ENCODE measurements at regions not wholly inside any gene's neighbourhood (a gene's known extent, or its start where the extent isn't known, plus 50 kb on each side); places are given as distances from the start of the nearest gene placed in this dataset.

DNA sequence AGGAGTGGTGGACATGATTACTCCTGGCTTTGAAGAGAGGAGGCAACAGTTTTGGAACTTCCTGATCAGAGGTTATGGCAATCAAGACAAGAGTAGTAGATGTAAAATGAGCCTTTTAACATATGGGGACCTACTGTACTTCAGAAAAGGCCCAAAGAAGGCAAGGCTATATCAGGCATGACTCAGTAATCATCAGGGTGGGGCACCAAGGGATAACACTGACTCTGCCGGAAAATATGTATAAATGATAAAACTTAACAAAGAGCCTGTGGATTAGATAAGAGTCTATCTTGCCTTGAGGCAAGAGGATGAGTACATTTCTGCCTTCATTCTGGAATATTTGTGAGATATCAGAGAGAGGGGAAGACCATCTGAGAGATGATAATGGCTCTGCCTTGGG lies 1389.9 kb upstream of the MAP3K7 start:
- H3K36me3 ChIP-seq (ENCODE audit: control insufficient read depth in 2 of 2, insufficient read depth in 2 of 2, low read length in 1 of 2) = no peaks in the 10 kb centered on the region
- no peak overlapping the region for H3K4me3 ChIP-seq
- no peak overlapping the region for H2AFZ ChIP-seq (ENCODE audit: control insufficient read depth, low read depth, low read length)
- whole genome bisulfite sequencing (ENCODE audit: insufficient coverage, insufficient replicate concordance, low lambda C conversion rate, missing lambda C conversion rate) = 88% methylated on average over 1 of the region's 1 CpG
- no peak for DNase-seq (ENCODE audit: low read depth, low spot score)
- H4K20me1 ChIP-seq (ENCODE audit: control insufficient read depth, insufficient read depth) = no peaks in the 10 kb centered on the region
- no peak overlapping the region for H3K4me2 ChIP-seq (ENCODE audit: control insufficient read depth, insufficient read depth)
- ChIA-PET CTCF (no interaction called here), RAD21 (ENCODE audit: unreplicated experiment) (no interaction called here), POLR2A (no interaction called here), SMC1A (ENCODE audit: uncharacterized antibody, unreplicated experiment) (no interaction called here)
- in situ Hi-C loops (cut with MboI) = no loop called here
- no peak overlapping the region for H3K9ac ChIP-seq (ENCODE audit: control insufficient read depth, insufficient read depth, low read length)
- no peaks in the 10 kb centered on the region for H3K27me3 ChIP-seq (replicated peaks in 1 of 2; ENCODE audit: control insufficient read depth in 2 of 2, insufficient read depth in 2 of 2, low read length in 1 of 2)
- intact Hi-C loops (cut with micrococcal nuclease; ENCODE audit: unreplicated experiment) = no loop called here
- BruUV-seq (replicated peaks) = no TSS peak
- no peak for FAIRE-seq
- ATAC-seq = no peak
- no peaks in the 10 kb centered on the region for H3K79me2 ChIP-seq (ENCODE audit: control insufficient read depth, insufficient read depth, low read length)
- H3K27ac ChIP-seq (ENCODE audit: control insufficient read depth, insufficient read depth) = no peak overlapping the region
- H3K9me3 ChIP-seq (replicated peaks; ENCODE audit: control insufficient read depth, insufficient read depth, low read length) = no peaks in the 10 kb centered on the region
- TF ChIP-seq BACH1 (IDR thresholded peaks at IDR 0.05; ENCODE audit: borderline replicate concordance) (no peak), SMC3 (IDR thresholded peaks at IDR 0.05; ENCODE audit: borderline replicate concordance, low read length) (no peak), RAD51 (IDR thresholded peaks at IDR 0.05) (no peak), HCFC1 (IDR thresholded peaks at IDR 0.05; ENCODE audit: low read length) (no peak), ZNF24 (IDR thresholded peaks at IDR 0.05) (no peak), NR2C1 (IDR thresholded peaks at IDR 0.05) (no peak), PKNOX1 (IDR thresholded peaks at IDR 0.05) (no peak), RFX5 (IDR thresholded peaks at IDR 0.05; ENCODE audit: low read depth, low read length) (no peak), HDAC6 (IDR thresholded peaks at IDR 0.05; ENCODE audit: unreplicated experiment) (no peak), STAT1 (conservative IDR thresholded peaks at IDR 0.05) (no peak), TARDBP (IDR thresholded peaks at IDR 0.05; ENCODE audit: borderline replicate concordance) (no peak), TAF1 (IDR thresholded peaks at IDR 0.05; ENCODE audit: borderline replicate concordance, low read depth, low read length) (no peak), REST (IDR thresholded peaks at IDR 0.05; ENCODE audit: low read depth, low read length) (no peak), RUNX3 (IDR thresholded peaks at IDR 0.05; ENCODE audit: low read length) (no peak), BHLHE40 (IDR thresholded peaks at IDR 0.05; ENCODE audit: borderline replicate concordance in 1 of 2, low read depth in 2 of 2, low read length in 1 of 2) (no peak), ZBTB40 (IDR thresholded peaks at IDR 0.05; ENCODE audit: borderline replicate concordance) (no peak), ATF7 (IDR thresholded peaks at IDR 0.05; ENCODE audit: low read depth) (no peak)
- TF ChIP-seq, protein P1, sequence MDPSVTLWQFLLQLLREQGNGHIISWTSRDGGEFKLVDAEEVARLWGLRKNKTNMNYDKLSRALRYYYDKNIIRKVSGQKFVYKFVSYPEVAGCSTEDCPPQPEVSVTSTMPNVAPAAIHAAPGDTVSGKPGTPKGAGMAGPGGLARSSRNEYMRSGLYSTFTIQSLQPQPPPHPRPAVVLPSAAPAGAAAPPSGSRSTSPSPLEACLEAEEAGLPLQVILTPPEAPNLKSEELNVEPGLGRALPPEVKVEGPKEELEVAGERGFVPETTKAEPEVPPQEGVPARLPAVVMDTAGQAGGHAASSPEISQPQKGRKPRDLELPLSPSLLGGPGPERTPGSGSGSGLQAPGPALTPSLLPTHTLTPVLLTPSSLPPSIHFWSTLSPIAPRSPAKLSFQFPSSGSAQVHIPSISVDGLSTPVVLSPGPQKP (IDR thresholded peaks at IDR 0.05; ENCODE audit: low read depth, low read length) = no peak
- no peaks in the 10 kb centered on the region for H3K4me1 ChIP-seq (ENCODE audit: control insufficient read depth, insufficient read depth, low read length)

Measured in GM12878 (cell line).